ENCODE measurements at regions not wholly inside any gene's neighbourhood (a gene's known extent, or its start where the extent isn't known, plus 50 kb on each side); places are given as distances from the start of the nearest gene placed in this dataset.
A peak's percentile ranks its signal among the peaks of the same experiment; 100 is the strongest.
"Not testable (repeated sequence)": the region's sequence is repeated elsewhere in the genome, so short reads cannot be mapped to it uniquely, and the experiment has no call there.

DNA sequence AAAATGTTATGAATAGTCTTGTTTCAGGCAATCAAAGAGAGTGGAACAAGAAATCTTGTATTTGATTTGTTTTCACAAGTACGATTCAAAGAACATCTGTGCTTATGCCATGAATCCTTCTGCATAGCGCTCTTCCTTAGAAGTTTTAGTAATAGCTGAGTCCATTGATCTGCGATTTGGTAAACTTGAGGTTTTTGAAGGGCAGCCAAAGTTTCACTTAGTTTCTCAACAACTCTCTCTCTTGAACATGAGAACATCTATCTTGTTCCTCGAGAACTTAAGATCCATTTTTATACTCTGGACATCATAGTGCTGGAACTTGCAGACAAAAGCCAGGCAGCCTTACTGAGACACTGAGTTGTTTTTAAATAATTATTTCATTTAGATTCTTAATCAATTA lies 96.2 kb upstream of the USP15 start:
- Mint-ChIP-seq H3K27me3 (ENCODE audit: low read depth) (no peaks in the 10 kb centered on the region), H3K36me3 (ENCODE audit: insufficient read depth) (no peaks in the 10 kb centered on the region), H3K9me3 (no peaks in the 10 kb centered on the region), H3K4me3 (no peak overlapping the region), H3K4me1 (ENCODE audit: low read depth) (peaks cover 10% of the 10 kb centered on the region)
- no peak for DNase-seq
- ATAC-seq = no peak

DNA sequence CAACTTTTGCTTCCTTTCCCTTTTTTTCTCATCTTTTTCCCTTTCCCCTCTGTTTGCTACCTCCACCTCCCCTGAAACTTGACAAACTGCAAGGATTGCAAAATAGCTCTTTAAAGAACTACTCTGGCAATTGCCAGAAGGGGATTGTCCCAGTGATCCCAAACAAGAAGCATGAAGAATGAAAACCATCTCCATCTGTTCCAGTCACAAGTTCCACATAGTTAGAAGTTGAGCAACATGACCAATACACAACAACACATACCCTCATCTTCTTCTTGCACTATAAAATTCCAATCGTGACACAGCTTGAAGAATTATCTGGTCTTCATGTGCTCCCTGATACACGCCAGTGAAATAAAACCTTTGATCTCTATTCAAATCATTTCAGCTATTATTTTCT lies 93.7 kb upstream of the USP15 start:
- DNase-seq = no peak
- Mint-ChIP-seq H3K27me3 (ENCODE audit: low read depth) (no peaks in the 10 kb centered on the region), H3K4me1 (ENCODE audit: low read depth) (peaks cover 2% of the 10 kb centered on the region), H3K9me3 (no peaks in the 10 kb centered on the region), H3K36me3 (ENCODE audit: insufficient read depth) (no peaks in the 10 kb centered on the region), H3K4me3 (no peak overlapping the region)
- ATAC-seq = no peak

DNA sequence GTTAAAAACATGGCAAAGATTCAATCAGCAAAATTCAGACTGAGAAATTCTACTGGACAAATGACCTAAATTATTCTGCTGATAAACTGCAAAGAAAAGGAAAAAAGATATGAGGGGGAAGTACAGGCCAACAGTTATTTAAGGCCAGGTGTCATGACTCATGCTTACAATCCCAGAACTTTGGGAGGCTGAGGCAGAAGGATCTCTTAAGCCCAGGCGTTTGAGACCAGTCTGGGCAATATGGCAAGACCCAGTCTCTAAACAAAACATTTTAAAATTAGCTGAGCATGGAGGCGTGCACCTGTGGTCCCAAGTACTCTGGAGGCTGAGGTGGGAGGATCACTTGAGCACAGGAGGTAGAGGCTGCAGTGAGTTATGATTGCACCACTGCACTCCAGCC lies 91.8 kb upstream of the USP15 start:
- Mint-ChIP-seq H3K4me3 (no peak overlapping the region), H3K9me3 (no peaks in the 10 kb centered on the region), H3K27me3 (ENCODE audit: low read depth) (no peaks in the 10 kb centered on the region), H3K4me1 (ENCODE audit: low read depth) (no peaks in the 10 kb centered on the region), H3K36me3 (ENCODE audit: insufficient read depth) (no peaks in the 10 kb centered on the region)
- DNase-seq (no peak), ATAC-seq (no peak)

GRCh38 chr12:62170241-62170640 lies 90.0 kb upstream of the USP15 start:
- no peak for ATAC-seq
- H3K4me3 Mint-ChIP-seq = no peak overlapping the region
- H3K36me3 Mint-ChIP-seq (ENCODE audit: insufficient read depth) = no peaks in the 10 kb centered on the region
- no peaks in the 10 kb centered on the region for H3K27me3 Mint-ChIP-seq (ENCODE audit: low read depth)
- H3K9me3 Mint-ChIP-seq = no peaks in the 10 kb centered on the region
- DNase-seq = no peak
- H3K4me1 Mint-ChIP-seq (ENCODE audit: low read depth) = no peaks in the 10 kb centered on the region

DNA sequence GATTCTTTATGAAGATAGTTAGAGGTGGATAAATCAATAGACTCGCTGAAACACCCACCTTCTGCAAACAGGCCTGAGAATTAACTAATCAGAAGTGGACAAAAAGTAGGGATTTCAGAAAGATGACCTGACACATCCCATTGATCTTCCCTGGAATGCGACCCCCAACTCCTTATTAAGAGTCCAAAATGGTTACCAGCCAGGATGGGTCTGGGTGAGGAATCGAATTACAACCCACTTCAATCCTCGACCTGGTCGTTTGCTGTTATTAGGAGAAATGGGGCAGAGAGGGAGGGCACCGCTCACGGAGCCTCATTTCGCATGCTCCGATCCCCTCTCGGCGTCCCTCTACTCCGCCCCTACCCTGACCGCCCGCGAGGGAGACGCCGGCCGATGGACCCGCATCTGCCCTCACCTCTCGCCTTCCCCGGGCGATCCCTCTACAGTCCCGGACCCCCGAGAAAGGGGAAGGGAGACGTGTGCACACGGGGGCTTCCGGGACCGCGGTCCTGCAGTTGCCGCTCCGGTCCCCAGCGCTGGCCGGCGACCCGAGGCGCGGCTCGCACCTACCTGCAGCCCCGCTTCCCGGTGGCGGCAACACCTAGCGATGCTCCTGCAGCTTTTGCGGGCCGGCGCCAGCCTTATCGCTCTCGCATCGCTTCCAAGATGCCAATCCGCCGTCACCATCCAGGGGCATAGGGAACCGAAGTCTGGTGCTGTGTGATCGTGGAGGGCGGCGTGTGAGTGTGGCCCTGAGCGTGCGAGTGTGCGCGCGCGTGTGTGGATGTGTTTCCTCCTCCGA lies 69.3 kb upstream of the USP15 start:
- peak overlapping the region; percentile 84 for H3K4me3 Mint-ChIP-seq
- H3K9me3 Mint-ChIP-seq = no peaks in the 10 kb centered on the region
- H3K36me3 Mint-ChIP-seq (ENCODE audit: insufficient read depth) = no peaks in the 10 kb centered on the region
- H3K4me1 Mint-ChIP-seq (ENCODE audit: low read depth) = peaks cover 28% of the 10 kb centered on the region
- ATAC-seq (peak; percentile 19 to 33), DNase-seq (peak; percentile 6)
- peaks cover 44% of the 10 kb centered on the region for H3K27me3 Mint-ChIP-seq (ENCODE audit: low read depth)

GRCh38 chr12:62191491-62192179 lies 68.6 kb upstream of the USP15 start:
- H3K9me3 Mint-ChIP-seq = no peaks in the 10 kb centered on the region
- DNase-seq = no peak
- H3K4me1 Mint-ChIP-seq (ENCODE audit: low read depth) = peaks cover 28% of the 10 kb centered on the region
- peak; percentile 47 to 53 for ATAC-seq
- H3K4me3 Mint-ChIP-seq = peak overlapping the region; percentile 84
- H3K36me3 Mint-ChIP-seq (ENCODE audit: insufficient read depth) = no peaks in the 10 kb centered on the region
- peaks cover 44% of the 10 kb centered on the region for H3K27me3 Mint-ChIP-seq (ENCODE audit: low read depth)

GRCh38 chr12:62192180-62192902 lies 67.9 kb upstream of the USP15 start:
- no peaks in the 10 kb centered on the region for H3K36me3 Mint-ChIP-seq (ENCODE audit: insufficient read depth)
- peak; percentile 77 to 85 for ATAC-seq
- H3K9me3 Mint-ChIP-seq = no peaks in the 10 kb centered on the region
- peak overlapping the region; percentile 84 for H3K4me3 Mint-ChIP-seq
- peaks cover 28% of the 10 kb centered on the region for H3K4me1 Mint-ChIP-seq (ENCODE audit: low read depth)
- DNase-seq = peak; percentile 10
- peaks cover 40% of the 10 kb centered on the region for H3K27me3 Mint-ChIP-seq (ENCODE audit: low read depth)

GRCh38 chr12:62192903-62193250 lies 67.3 kb upstream of the USP15 start:
- Mint-ChIP-seq H3K4me1 (ENCODE audit: low read depth) (peaks cover 28% of the 10 kb centered on the region), H3K27me3 (ENCODE audit: low read depth) (peaks cover 37% of the 10 kb centered on the region), H3K9me3 (no peaks in the 10 kb centered on the region), H3K4me3 (no peak overlapping the region), H3K36me3 (ENCODE audit: insufficient read depth) (no peaks in the 10 kb centered on the region)
- ATAC-seq (no peak), DNase-seq (no peak)

DNA sequence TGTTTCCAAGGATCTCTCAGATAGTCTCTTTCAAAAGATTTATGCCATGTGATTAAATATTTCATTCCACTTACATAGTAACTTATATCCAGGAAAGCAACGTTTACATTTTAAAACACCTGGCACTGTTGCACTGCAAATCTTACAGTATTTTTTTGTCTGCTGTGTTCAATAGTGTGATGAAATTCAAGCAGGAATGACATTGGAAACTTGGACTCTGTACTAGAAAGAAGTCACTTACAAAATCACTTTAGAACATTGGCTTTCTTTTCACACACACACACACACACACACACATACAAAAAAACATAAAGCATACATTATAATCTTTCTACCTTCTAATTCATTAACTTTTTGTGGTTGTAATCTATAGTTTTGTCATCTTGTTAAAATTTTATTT lies 66.2 kb upstream of the USP15 start:
- ATAC-seq (no peak), DNase-seq (no peak)
- H3K4me1 Mint-ChIP-seq (ENCODE audit: low read depth) = peaks cover 28% of the 10 kb centered on the region
- H3K9me3 Mint-ChIP-seq = no peaks in the 10 kb centered on the region
- H3K36me3 Mint-ChIP-seq (ENCODE audit: insufficient read depth) = no peaks in the 10 kb centered on the region
- peaks cover 31% of the 10 kb centered on the region for H3K27me3 Mint-ChIP-seq (ENCODE audit: low read depth)
- H3K4me3 Mint-ChIP-seq = no peak overlapping the region

GRCh38 chr12:62194616-62195015 lies 65.6 kb upstream of the USP15 start:
- H3K27me3 Mint-ChIP-seq (ENCODE audit: low read depth) = peaks cover 31% of the 10 kb centered on the region
- DNase-seq = no peak
- no peaks in the 10 kb centered on the region for H3K9me3 Mint-ChIP-seq
- no peak for ATAC-seq
- peaks cover 28% of the 10 kb centered on the region for H3K4me1 Mint-ChIP-seq (ENCODE audit: low read depth)
- no peak overlapping the region for H3K4me3 Mint-ChIP-seq
- no peaks in the 10 kb centered on the region for H3K36me3 Mint-ChIP-seq (ENCODE audit: insufficient read depth)

DNA sequence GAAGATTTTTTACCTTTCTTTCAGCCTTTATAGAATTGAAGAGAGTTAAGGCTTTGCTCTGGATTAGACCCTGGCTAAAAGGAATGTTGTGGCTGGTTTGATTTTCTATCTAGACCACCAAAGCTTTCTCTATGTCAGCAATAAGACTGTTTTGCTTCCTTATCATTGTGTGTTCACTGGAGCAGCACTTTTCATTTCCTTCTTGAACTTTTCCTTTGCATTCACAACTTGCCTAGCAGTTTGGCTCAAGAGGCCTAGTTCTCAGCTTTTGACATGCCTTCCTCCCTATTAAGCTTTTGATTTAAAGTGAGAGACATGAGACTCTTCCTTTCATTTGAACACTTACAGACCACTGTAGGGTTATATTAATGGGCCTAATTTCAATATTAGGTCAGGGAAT lies 64.1 kb upstream of the USP15 start:
- peaks cover 17% of the 10 kb centered on the region for H3K4me1 Mint-ChIP-seq (ENCODE audit: low read depth)
- no peak overlapping the region for H3K4me3 Mint-ChIP-seq
- peaks cover 20% of the 10 kb centered on the region for H3K27me3 Mint-ChIP-seq (ENCODE audit: low read depth)
- no peaks in the 10 kb centered on the region for H3K36me3 Mint-ChIP-seq (ENCODE audit: insufficient read depth)
- ATAC-seq = no peak
- H3K9me3 Mint-ChIP-seq = peaks cover 10% of the 10 kb centered on the region
- no peak for DNase-seq

- not testable (repeated sequence) for H3K4me3 Mint-ChIP-seq; H3K36me3 Mint-ChIP-seq (ENCODE audit: insufficient read depth); H3K4me1 Mint-ChIP-seq (ENCODE audit: low read depth); ATAC-seq; DNase-seq
- Mint-ChIP-seq H3K27me3 (ENCODE audit: low read depth) (peaks cover 14% of the 10 kb centered on the region), H3K9me3 (peaks cover 31% of the 10 kb centered on the region)
Measured at GRCh38 chr12:62202861-62203260, 57.3 kb upstream of the USP15 start.

DNA sequence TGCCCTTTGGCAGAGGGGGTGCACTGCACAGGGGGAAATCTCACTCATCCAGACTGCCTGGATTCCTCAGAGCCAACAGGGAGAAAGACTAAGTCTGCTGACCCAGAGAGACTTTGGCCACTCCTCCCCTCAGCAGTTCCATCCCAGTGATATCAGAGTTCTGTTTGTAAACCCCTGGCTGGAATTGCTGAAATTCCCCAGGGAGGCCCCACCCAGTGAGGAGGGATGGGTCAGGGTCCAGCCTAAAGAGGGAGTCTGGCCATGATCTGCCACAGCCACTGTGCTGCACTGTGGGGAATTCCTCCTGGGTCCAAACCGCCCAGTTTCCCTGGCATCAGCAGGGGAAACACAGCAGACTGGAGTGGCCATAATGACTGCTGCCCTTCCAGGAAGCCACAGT lies 54.9 kb upstream of the USP15 start:
- H3K4me1 Mint-ChIP-seq (ENCODE audit: low read depth) = peaks cover 3% of the 10 kb centered on the region
- peaks cover 14% of the 10 kb centered on the region for H3K27me3 Mint-ChIP-seq (ENCODE audit: low read depth)
- ATAC-seq = no peak
- peaks cover 30% of the 10 kb centered on the region for H3K9me3 Mint-ChIP-seq
- no peak for DNase-seq
- no peak overlapping the region for H3K4me3 Mint-ChIP-seq
- H3K36me3 Mint-ChIP-seq (ENCODE audit: insufficient read depth) = no peaks in the 10 kb centered on the region

DNA sequence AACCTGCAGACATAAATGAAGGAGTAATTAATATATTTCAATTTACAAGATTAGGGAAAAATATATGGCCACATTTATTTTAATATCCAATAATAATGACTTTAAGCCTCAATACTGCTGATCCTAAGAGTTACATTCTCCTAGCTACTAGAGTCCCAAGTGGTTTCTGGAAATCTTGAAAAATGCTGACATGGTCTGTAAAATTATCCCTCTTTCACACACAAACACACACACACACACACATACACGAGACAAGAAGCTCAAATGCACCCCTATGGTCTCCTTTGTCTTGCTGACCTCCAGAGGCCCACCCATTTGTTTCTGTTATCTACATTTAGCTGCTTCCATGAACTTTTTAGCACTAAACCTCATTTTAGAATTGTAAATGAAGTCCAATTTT lies 53.0 kb upstream of the USP15 start:
- no peak for DNase-seq
- no peak for ATAC-seq
- Mint-ChIP-seq H3K36me3 (ENCODE audit: insufficient read depth) (no peaks in the 10 kb centered on the region), H3K9me3 (peaks cover 16% of the 10 kb centered on the region), H3K27me3 (ENCODE audit: low read depth) (peaks cover 17% of the 10 kb centered on the region), H3K4me3 (no peak overlapping the region), H3K4me1 (ENCODE audit: low read depth) (peaks cover 5% of the 10 kb centered on the region)

Measured in activated T-cell treated with anti-CD3 and anti-CD28 coated beads, Interleukin-2, amount 50 U/mL, for 4 hours (primary cell).